ENCODE measurements at regions not wholly inside any gene's neighbourhood (a gene's known extent, or its start where the extent isn't known, plus 50 kb on each side); places are given as distances from the start of the nearest gene placed in this dataset.
"Not testable (repeated sequence)": the region's sequence is repeated elsewhere in the genome, so short reads cannot be mapped to it uniquely, and the experiment has no call there.

GRCh38 chr2:147001061-147001460 is 843.8 kb upstream of the ACVR2A start:
- Histone ChIP-seq H4K20me1 (ENCODE audit: low read length) (no peaks in the 10 kb centered on the region), H3K4me1 (ENCODE audit: insufficient read depth, low read length) (peaks cover 15% of the 10 kb centered on the region), H3K4me3 (ENCODE audit: low read length) (no peak overlapping the region), H3K9me3 (ENCODE audit: low read length) (no peaks in the 10 kb centered on the region), H2AFZ (ENCODE audit: low read length) (no peak overlapping the region), H3K36me3 (ENCODE audit: low read depth, low read length) (no peaks in the 10 kb centered on the region), H3K79me2 (ENCODE audit: low read length) (no peaks in the 10 kb centered on the region), H3K9me2 (replicated peaks; ENCODE audit: low read length) (no peaks in the 10 kb centered on the region), H3K9ac (ENCODE audit: low read length) (no peak overlapping the region), H3F3A (ENCODE audit: low read length, unreplicated experiment) (no peaks in the 10 kb centered on the region), H3K27ac (ENCODE audit: low read length) (no peak overlapping the region), H3K4me2 (ENCODE audit: low read length) (no peak overlapping the region), H3K27me3 (ENCODE audit: low read length) (no peaks in the 10 kb centered on the region)
- TF ChIP-seq EZH2phosphoT487 (IDR thresholded peaks at IDR 0.05; ENCODE audit: borderline replicate concordance, low read length): no peak
- TF ChIP-seq EZH2 (IDR thresholded peaks at IDR 0.05; ENCODE audit: low read length, unreplicated experiment): no peak
- no peak for TF ChIP-seq CTCF (conservative IDR thresholded peaks at IDR 0.05; ENCODE audit: low read depth, low read length)
- BruUV-seq (replicated peaks): no TSS peak
- CTCF ChIA-PET: no interaction called here
- DNase-seq (no peak), ATAC-seq (no peak)
- POLR2A ChIA-PET (ENCODE audit: unreplicated experiment): no interaction called here
- intact Hi-C loops (cut with micrococcal nuclease): no loop called here

- H3K4me2 ChIP-seq (ENCODE audit: low read length); H2AFZ ChIP-seq (ENCODE audit: low read length); POLR2A ChIA-PET (ENCODE audit: unreplicated experiment); H3K27me3 ChIP-seq (ENCODE audit: low read length); ATAC-seq; H3K9ac ChIP-seq (ENCODE audit: low read length); H3K9me2 ChIP-seq (replicated peaks; ENCODE audit: low read length); H3K36me3 ChIP-seq (ENCODE audit: low read depth, low read length); BruUV-seq (replicated peaks); H3K9me3 ChIP-seq (ENCODE audit: low read length); intact Hi-C loops (cut with micrococcal nuclease); H3K27ac ChIP-seq (ENCODE audit: low read length); DNase-seq; H4K20me1 ChIP-seq (ENCODE audit: low read length); H3K4me3 ChIP-seq (ENCODE audit: low read length); H3K79me2 ChIP-seq (ENCODE audit: low read length); H3F3A ChIP-seq (ENCODE audit: low read length, unreplicated experiment); CTCF ChIA-PET: not testable (repeated sequence)
- H3K4me1 ChIP-seq (ENCODE audit: insufficient read depth, low read length): peaks cover 15% of the 10 kb centered on the region
Observed at GRCh38 chr2:147000151-147000550, 844.7 kb upstream of the ACVR2A start.

GRCh38 chr2:146997945-146998344 is 846.9 kb upstream of the ACVR2A start:
- intact Hi-C loops (cut with micrococcal nuclease): loop anchor here (5.0 to 10.0 kb wide), 2 partner anchors 34 to 173 kb away; no protein-coding TSS in a partner anchor
- H3K4me1 ChIP-seq (ENCODE audit: insufficient read depth, low read length): peaks cover 16% of the 10 kb centered on the region
- H3K79me2 ChIP-seq (ENCODE audit: low read length): no peaks in the 10 kb centered on the region
- no peaks in the 10 kb centered on the region for H3K9me2 ChIP-seq (replicated peaks; ENCODE audit: low read length)
- H3K9ac ChIP-seq (ENCODE audit: low read length): no peak overlapping the region
- no peaks in the 10 kb centered on the region for H3K27me3 ChIP-seq (ENCODE audit: low read length)
- ATAC-seq: peak; percentile 64
- POLR2A ChIA-PET (ENCODE audit: unreplicated experiment): no interaction called here
- H2AFZ ChIP-seq (ENCODE audit: low read length): no peak overlapping the region
- TF ChIP-seq EZH2phosphoT487 (IDR thresholded peaks at IDR 0.05; ENCODE audit: borderline replicate concordance, low read length): no peak
- no peak for TF ChIP-seq CTCF (conservative IDR thresholded peaks at IDR 0.05; ENCODE audit: low read depth, low read length)
- no peak for TF ChIP-seq EZH2 (IDR thresholded peaks at IDR 0.05; ENCODE audit: low read length, unreplicated experiment)
- no TSS peak for BruUV-seq (replicated peaks)
- no peak overlapping the region for H3K4me3 ChIP-seq (ENCODE audit: low read length)
- H3K4me2 ChIP-seq (ENCODE audit: low read length): 0 out of 2 replicates have a peak overlapping the region, but pooled peaks have one; percentile 2
- H3K27ac ChIP-seq (ENCODE audit: low read length): peak overlapping the region; percentile 10; the same call in 1 of the 2 replicates
- no peaks in the 10 kb centered on the region for H3F3A ChIP-seq (ENCODE audit: low read length, unreplicated experiment)
- CTCF ChIA-PET: no interaction called here
- no peaks in the 10 kb centered on the region for H3K9me3 ChIP-seq (ENCODE audit: low read length)
- H3K36me3 ChIP-seq (ENCODE audit: low read depth, low read length): no peaks in the 10 kb centered on the region
- DNase-seq: peak; percentile 61
- H4K20me1 ChIP-seq (ENCODE audit: low read length): no peaks in the 10 kb centered on the region

Data from PC-3 (cell line).